Bronchial epithelial cell (primary cell): ENCODE measurements at regions not wholly inside any gene's neighbourhood (a gene's known extent, or its start where the extent isn't known, plus 50 kb on each side); places are given as distances from the start of the nearest gene placed in this dataset.
A peak's percentile ranks its signal among the peaks of the same experiment; 100 is the strongest.

Experiments
- DNase-seq: peaks from one replicate; pipeline ENCODE4 v3.0.0-alpha.2; 2010; ENCODE audit warnings: low read depth
- FAIRE-seq: peaks from 2 replicates; lab custom pipeline; 2011; peaks lifted over from hg19 to GRCh38; lab: Jason Lieb, UNC
- H3K27me3 ChIP-seq: 2 replicates; pipeline ENCODE4 v1.5.1; 2011; ENCODE audit warnings: low read length; ENCODE audit not compliant: control insufficient read depth, insufficient read depth
- H3K36me3 ChIP-seq: 2 replicates; pipeline ENCODE4 v1.5.1; 2011; ENCODE audit warnings: low read length; ENCODE audit not compliant: control insufficient read depth, insufficient read depth
- H3K4me3 ChIP-seq: 2 replicates; pipeline ENCODE4 v1.5.1; 2011; ENCODE audit warnings: mild to moderate bottlenecking, low read depth, low read length, control low read depth
- TF ChIP-seq, protein P1 (sequence below): IDR thresholded peaks from 2 replicates; pipeline ENCODE4 v1.5.1; 2011; ENCODE audit warnings: mild to moderate bottlenecking, moderate library complexity, low read length, control low read depth, inconsistent platforms; ENCODE audit not compliant: insufficient read depth, severe bottlenecking

DNA sequence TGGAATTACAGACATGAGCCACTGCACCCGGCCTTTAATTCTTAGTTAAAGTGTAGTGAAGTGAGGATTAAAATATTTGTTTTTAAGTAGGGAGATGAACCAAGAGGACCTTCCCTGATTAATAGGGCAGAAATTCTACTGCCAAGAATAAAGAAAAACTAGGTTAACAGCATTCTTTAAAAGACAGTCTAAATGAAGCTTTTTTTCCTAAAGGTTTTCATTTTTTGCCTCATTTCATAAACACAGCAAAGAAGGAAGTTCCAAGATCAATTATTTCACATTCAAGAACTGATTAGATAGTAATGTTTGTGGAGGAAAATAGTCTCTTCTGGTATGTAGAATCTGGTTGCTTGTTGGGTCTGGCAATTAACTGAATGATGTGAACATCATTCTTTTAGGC is 112.1 kb upstream of the ARSJ start:
- H3K4me3 ChIP-seq: no peak overlapping the region
- no peaks in the 10 kb centered on the region for H3K27me3 ChIP-seq
- TF ChIP-seq, protein P1, sequence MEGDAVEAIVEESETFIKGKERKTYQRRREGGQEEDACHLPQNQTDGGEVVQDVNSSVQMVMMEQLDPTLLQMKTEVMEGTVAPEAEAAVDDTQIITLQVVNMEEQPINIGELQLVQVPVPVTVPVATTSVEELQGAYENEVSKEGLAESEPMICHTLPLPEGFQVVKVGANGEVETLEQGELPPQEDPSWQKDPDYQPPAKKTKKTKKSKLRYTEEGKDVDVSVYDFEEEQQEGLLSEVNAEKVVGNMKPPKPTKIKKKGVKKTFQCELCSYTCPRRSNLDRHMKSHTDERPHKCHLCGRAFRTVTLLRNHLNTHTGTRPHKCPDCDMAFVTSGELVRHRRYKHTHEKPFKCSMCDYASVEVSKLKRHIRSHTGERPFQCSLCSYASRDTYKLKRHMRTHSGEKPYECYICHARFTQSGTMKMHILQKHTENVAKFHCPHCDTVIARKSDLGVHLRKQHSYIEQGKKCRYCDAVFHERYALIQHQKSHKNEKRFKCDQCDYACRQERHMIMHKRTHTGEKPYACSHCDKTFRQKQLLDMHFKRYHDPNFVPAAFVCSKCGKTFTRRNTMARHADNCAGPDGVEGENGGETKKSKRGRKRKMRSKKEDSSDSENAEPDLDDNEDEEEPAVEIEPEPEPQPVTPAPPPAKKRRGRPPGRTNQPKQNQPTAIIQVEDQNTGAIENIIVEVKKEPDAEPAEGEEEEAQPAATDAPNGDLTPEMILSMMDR: no peak
- no peak for DNase-seq
- no peak for FAIRE-seq
- no peaks in the 10 kb centered on the region for H3K36me3 ChIP-seq

DNA sequence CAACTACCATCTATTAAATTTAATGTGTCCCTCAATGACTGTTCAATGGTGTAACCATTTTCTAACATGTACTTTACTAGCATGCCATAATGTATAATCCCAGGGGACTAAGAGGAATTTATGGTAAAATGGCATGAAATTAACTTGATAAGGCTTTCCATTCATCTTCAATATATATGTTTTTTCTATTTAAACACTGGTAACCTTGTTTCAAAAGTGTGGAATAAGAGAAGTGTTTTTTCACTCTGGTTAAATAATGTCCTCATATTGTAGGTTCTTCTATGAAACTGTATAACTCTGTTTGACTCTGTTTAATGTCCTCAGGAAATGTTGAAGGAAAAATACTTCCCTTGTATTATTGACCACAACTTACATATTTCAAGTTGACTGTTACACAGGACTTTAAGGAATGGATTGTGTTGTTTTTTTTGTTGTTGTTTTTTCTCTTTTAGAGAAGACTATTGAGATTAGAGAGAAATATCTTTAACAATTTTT is 113.8 kb upstream of the ARSJ start:
- TF ChIP-seq, protein P1: no peak

DNA sequence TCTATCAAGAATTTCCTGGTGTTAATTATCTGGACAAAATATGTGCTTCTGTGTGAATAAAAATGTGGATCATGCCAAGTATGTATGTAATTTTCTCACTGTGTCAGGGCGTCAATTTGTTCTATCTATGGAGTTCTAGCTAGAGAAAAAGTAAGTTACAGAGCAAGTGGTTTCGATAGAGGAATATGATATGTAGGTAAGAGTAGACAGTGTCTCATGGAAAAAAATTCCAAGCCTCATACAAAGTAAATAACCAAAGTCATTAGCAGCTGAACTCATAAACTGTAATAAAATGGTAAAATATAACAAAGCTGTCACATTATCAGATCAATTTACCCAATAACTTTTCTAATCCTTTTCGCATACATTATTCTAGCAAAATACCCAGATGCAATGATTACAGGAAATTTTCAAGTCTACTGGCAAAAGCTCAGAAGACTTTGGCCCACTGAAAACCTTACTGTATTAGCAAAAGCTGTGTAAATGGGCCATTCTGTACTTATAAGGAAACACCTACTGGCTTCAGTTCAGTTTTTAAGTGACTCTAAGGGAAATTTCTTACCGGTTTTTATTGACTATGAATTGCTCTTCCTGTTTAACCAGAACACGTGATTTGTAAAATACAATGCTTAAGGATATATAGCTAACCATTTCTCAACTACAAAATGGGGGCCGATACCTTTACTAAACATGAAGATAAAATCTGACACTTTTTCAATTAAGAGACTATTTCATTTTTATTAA is 121.0 kb upstream of the ARSJ start:
- Histone ChIP-seq H3K4me3 (no peak overlapping the region), H3K27me3 (no peaks in the 10 kb centered on the region), H3K36me3 (no peaks in the 10 kb centered on the region)
- TF ChIP-seq, protein P1: no peak
- no peak for FAIRE-seq
- no peak for DNase-seq

More for the DNA sequence above, 113.8 kb upstream of the ARSJ start:
- Histone ChIP-seq H3K4me3 (no peak overlapping the region), H3K27me3 (no peaks in the 10 kb centered on the region), H3K36me3 (no peaks in the 10 kb centered on the region)
- no peak for FAIRE-seq
- no peak for DNase-seq

DNA sequence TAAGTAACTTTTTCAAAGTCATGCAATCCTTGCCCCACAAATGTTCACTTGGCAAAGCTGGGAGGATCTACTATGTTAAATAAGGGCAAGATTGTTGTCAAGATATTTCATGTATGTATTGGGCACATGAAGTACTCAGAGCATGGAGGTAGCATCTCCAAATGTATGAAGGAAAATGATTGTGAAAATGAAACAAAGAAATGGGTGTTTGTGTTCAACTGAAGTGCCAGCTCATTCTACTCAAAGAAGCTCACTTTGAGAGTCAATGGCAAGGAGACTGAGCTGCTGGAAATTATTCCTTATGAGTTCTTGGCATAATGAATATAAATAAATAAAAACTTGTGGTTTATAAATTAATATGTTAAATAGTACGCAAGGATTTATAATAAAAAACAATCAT is 124.5 kb upstream of the ARSJ start:
- H3K27me3 ChIP-seq: no peaks in the 10 kb centered on the region
- H3K36me3 ChIP-seq: no peaks in the 10 kb centered on the region
- DNase-seq (no peak), FAIRE-seq (no peak)
- no peak overlapping the region for H3K4me3 ChIP-seq
- TF ChIP-seq, protein P1: no peak

DNA sequence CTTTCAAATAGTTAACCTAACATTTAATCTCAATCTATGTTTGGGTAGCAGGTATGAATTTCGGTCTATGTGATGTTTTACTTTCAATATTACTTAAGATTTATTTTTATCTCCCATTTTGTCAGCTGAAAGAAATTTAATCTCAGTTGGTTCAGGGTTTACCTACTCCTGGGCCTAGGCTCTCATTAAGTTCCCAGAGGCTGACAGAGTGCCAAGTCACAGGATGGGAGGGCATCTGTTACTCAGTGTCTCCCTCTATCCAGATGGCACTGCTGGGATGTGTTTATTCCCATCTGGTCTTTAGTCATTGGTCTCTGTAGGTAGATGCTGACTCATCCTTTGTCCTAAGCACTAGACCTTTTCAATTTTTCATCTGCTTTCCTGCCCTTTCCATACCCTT is 129.4 kb upstream of the ARSJ start:
- Histone ChIP-seq H3K27me3 (no peaks in the 10 kb centered on the region), H3K4me3 (no peak overlapping the region), H3K36me3 (no peaks in the 10 kb centered on the region)
- TF ChIP-seq, protein P1: peak; percentile 9
- DNase-seq: peak; percentile 86
- no peak for FAIRE-seq
